ENCODE measurements at regions not wholly inside any gene's neighbourhood (a gene's known extent, or its start where the extent isn't known, plus 50 kb on each side); places are given as distances from the start of the nearest gene placed in this dataset.
"Not testable (repeated sequence)": the region's sequence is repeated elsewhere in the genome, so short reads cannot be mapped to it uniquely, and the experiment has no call there.

DNA sequence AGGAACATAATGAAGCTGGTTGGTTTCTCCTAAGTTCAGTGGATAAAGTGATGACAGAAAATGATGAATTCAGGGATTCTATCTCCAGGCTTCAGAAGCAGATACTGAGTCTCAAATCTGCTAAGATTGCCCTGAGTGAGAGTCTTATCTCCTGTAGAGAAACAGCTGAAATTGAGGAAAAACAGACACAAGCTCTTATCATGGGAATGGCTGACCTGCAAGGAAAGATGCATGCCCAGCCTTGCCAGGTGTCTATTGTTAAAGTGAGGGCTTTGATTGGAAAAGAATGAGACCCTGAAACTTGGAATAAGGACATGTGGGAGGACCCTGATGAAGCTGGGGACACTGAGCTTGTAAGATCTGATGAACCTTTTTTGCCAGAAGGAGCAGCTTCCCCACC, 100.3 kb downstream of the DNAJB9 start:
- no peak overlapping the region for H3K4me3 ChIP-seq (ENCODE audit: low read length)
- H3K4me1 ChIP-seq (ENCODE audit: control insufficient read depth, low read length): no peaks in the 10 kb centered on the region
- TF ChIP-seq CTCF (IDR thresholded peaks at IDR 0.05; ENCODE audit: low read depth, low read length, poor library complexity, severe bottlenecking) (no peak), EZH2phosphoT487 (IDR thresholded peaks at IDR 0.05; ENCODE audit: borderline replicate concordance, low read length) (no peak)
- no peaks in the 10 kb centered on the region for H3K9me3 ChIP-seq (ENCODE audit: control insufficient read depth, insufficient read depth, low read length)
- no peaks in the 10 kb centered on the region for H3K27me3 ChIP-seq (ENCODE audit: control insufficient read depth, low read length)
- no peaks in the 10 kb centered on the region for H3F3A ChIP-seq (ENCODE audit: control insufficient read depth, insufficient read depth)
- H3K27ac ChIP-seq (ENCODE audit: low read depth, low read length): no peak overlapping the region
- no peaks in the 10 kb centered on the region for H3K9me2 ChIP-seq (replicated peaks; ENCODE audit: control insufficient read depth, low read length)
- no peaks in the 10 kb centered on the region for H4K20me1 ChIP-seq (ENCODE audit: control insufficient read depth, insufficient read depth, low read depth, low read length)
- H3K4me2 ChIP-seq (ENCODE audit: low read length): no peak overlapping the region
- no peaks in the 10 kb centered on the region for H3K79me2 ChIP-seq (ENCODE audit: control insufficient read depth, low read length)
- no peaks in the 10 kb centered on the region for H3K36me3 ChIP-seq (ENCODE audit: control insufficient read depth, low read length)

- H3K9me3 ChIP-seq (ENCODE audit: control insufficient read depth, insufficient read depth, low read length); H3K27ac ChIP-seq (ENCODE audit: low read depth, low read length); H3K27me3 ChIP-seq (ENCODE audit: control insufficient read depth, low read length); H3K4me3 ChIP-seq (ENCODE audit: low read length); H3F3A ChIP-seq (ENCODE audit: control insufficient read depth, insufficient read depth); H3K4me1 ChIP-seq (ENCODE audit: control insufficient read depth, low read length); H3K9me2 ChIP-seq (replicated peaks; ENCODE audit: control insufficient read depth, low read length); H3K36me3 ChIP-seq (ENCODE audit: control insufficient read depth, low read length); H4K20me1 ChIP-seq (ENCODE audit: control insufficient read depth, insufficient read depth, low read depth, low read length); H3K79me2 ChIP-seq (ENCODE audit: control insufficient read depth, low read length); H3K4me2 ChIP-seq (ENCODE audit: low read length): not testable (repeated sequence)
Measured at GRCh38 chr7:108673699-108674098, 104.0 kb downstream of the DNAJB9 start.

GRCh38 chr7:108684629-108685028, 115.0 kb downstream of the DNAJB9 start:
- H3F3A ChIP-seq (ENCODE audit: control insufficient read depth, insufficient read depth): no peaks in the 10 kb centered on the region
- H3K79me2 ChIP-seq (ENCODE audit: control insufficient read depth, low read length): no peaks in the 10 kb centered on the region
- TF ChIP-seq CTCF (IDR thresholded peaks at IDR 0.05; ENCODE audit: low read depth, low read length, poor library complexity, severe bottlenecking) (no peak), EZH2phosphoT487 (IDR thresholded peaks at IDR 0.05; ENCODE audit: borderline replicate concordance, low read length) (no peak)

GRCh38 chr7:108686494-108686893, 116.8 kb downstream of the DNAJB9 start:
- no peak overlapping the region for H3K27ac ChIP-seq (ENCODE audit: low read depth, low read length)
- H3K79me2 ChIP-seq (ENCODE audit: control insufficient read depth, low read length): no peaks in the 10 kb centered on the region
- no peaks in the 10 kb centered on the region for H3K27me3 ChIP-seq (ENCODE audit: control insufficient read depth, low read length)
- H3K4me2 ChIP-seq (ENCODE audit: low read length): no peak overlapping the region
- no peaks in the 10 kb centered on the region for H3K9me3 ChIP-seq (ENCODE audit: control insufficient read depth, insufficient read depth, low read length)
- TF ChIP-seq CTCF (IDR thresholded peaks at IDR 0.05; ENCODE audit: low read depth, low read length, poor library complexity, severe bottlenecking): no peak
- TF ChIP-seq EZH2phosphoT487 (IDR thresholded peaks at IDR 0.05; ENCODE audit: borderline replicate concordance, low read length): no peak
- no peak overlapping the region for H3K4me3 ChIP-seq (ENCODE audit: low read length)
- H3F3A ChIP-seq (ENCODE audit: control insufficient read depth, insufficient read depth): no peaks in the 10 kb centered on the region
- no peaks in the 10 kb centered on the region for H3K9me2 ChIP-seq (replicated peaks; ENCODE audit: control insufficient read depth, low read length)
- H3K4me1 ChIP-seq (ENCODE audit: control insufficient read depth, low read length): no peaks in the 10 kb centered on the region
- H3K36me3 ChIP-seq (ENCODE audit: control insufficient read depth, low read length): no peaks in the 10 kb centered on the region
- no peaks in the 10 kb centered on the region for H4K20me1 ChIP-seq (ENCODE audit: control insufficient read depth, insufficient read depth, low read depth, low read length)

More at GRCh38 chr7:108684629-108685028, 115.0 kb downstream of the DNAJB9 start:
- H3K9me2 ChIP-seq (replicated peaks; ENCODE audit: control insufficient read depth, low read length): no peaks in the 10 kb centered on the region
- no peak overlapping the region for H3K27ac ChIP-seq (ENCODE audit: low read depth, low read length)
- H3K4me1 ChIP-seq (ENCODE audit: control insufficient read depth, low read length): no peaks in the 10 kb centered on the region
- H3K4me2 ChIP-seq (ENCODE audit: low read length): no peak overlapping the region
- H3K27me3 ChIP-seq (ENCODE audit: control insufficient read depth, low read length): no peaks in the 10 kb centered on the region
- no peak overlapping the region for H3K4me3 ChIP-seq (ENCODE audit: low read length)
- H3K9me3 ChIP-seq (ENCODE audit: control insufficient read depth, insufficient read depth, low read length): no peaks in the 10 kb centered on the region
- H3K36me3 ChIP-seq (ENCODE audit: control insufficient read depth, low read length): no peaks in the 10 kb centered on the region
- H4K20me1 ChIP-seq (ENCODE audit: control insufficient read depth, insufficient read depth, low read depth, low read length): no peaks in the 10 kb centered on the region
